Astrocyte (in vitro differentiated cells and primary cell): ENCODE measurements at regions not wholly inside any gene's neighbourhood (a gene's known extent, or its start where the extent isn't known, plus 50 kb on each side); places are given as distances from the start of the nearest gene placed in this dataset.

Experiments used
- DNase-seq: peaks from one replicate; pipeline ENCODE4 v3.0.0-alpha.2; 2010; ENCODE audit warnings: low read depth
- FAIRE-seq: peaks from 2 replicates; lab custom pipeline; 2011; peaks lifted over from hg19 to GRCh38; lab: Jason Lieb, UNC
- H2AFZ ChIP-seq: 2 replicates; pipeline ENCODE4 v1.6.0; 2012; ENCODE audit warnings: low read depth, low read length, inconsistent platforms
- H3K27ac ChIP-seq: 2 replicates; pipeline ENCODE4 v1.5.1; 2011; ENCODE audit warnings: low read depth, low read length, inconsistent platforms
- H3K27me3 ChIP-seq: 2 replicates; pipeline ENCODE4 v1.6.0; 2011; ENCODE audit warnings: low read length, inconsistent platforms; ENCODE audit not compliant: insufficient read depth
- H3K36me3 ChIP-seq: 2 replicates; pipeline ENCODE4 v1.5.1; 2011; ENCODE audit warnings: low read length, inconsistent platforms; ENCODE audit not compliant: insufficient read depth
- H3K4me1 ChIP-seq: 2 replicates; pipeline ENCODE4 v1.5.1; 2011; ENCODE audit warnings: low read length, inconsistent platforms; ENCODE audit not compliant: insufficient read depth
- H3K4me2 ChIP-seq: 2 replicates; pipeline ENCODE4 v1.6.0; 2012; ENCODE audit warnings: low read length, inconsistent platforms
- H3K4me3 ChIP-seq: 2 replicates; pipeline ENCODE4 v1.5.1; 2011; ENCODE audit warnings: low read depth, mild to moderate bottlenecking, low read length, inconsistent platforms; ENCODE audit not compliant: insufficient read depth
- H3K79me2 ChIP-seq: 2 replicates; pipeline ENCODE4 v1.6.0; 2012; ENCODE audit warnings: mild to moderate bottlenecking, low read length, inconsistent platforms; ENCODE audit not compliant: insufficient read depth
- H3K9ac ChIP-seq: 2 replicates; pipeline ENCODE4 v1.6.0; 2012; ENCODE audit warnings: mild to moderate bottlenecking, low read length, inconsistent platforms
- H3K9me3 ChIP-seq: 2 replicates; pipeline ENCODE4 v1.5.1; 2012; ENCODE audit warnings: low read depth, mild to moderate bottlenecking, low read length, inconsistent platforms; ENCODE audit not compliant: insufficient read depth
- H4K20me1 ChIP-seq: 2 replicates; pipeline ENCODE4 v1.6.0; 2012; ENCODE audit warnings: low read length, inconsistent platforms; ENCODE audit not compliant: insufficient read depth
- H3K27ac Mint-ChIP-seq: one replicate; pipeline ENCODE4 v1.8.0; 2021; ENCODE audit warnings: mild to moderate bottlenecking, mixed read lengths; ENCODE audit not compliant: unreplicated experiment
- H3K27me3 Mint-ChIP-seq: one replicate; pipeline ENCODE4 v1.8.0; 2021; ENCODE audit warnings: low read depth, mixed read lengths; ENCODE audit not compliant: unreplicated experiment
- H3K36me3 Mint-ChIP-seq: one replicate; pipeline ENCODE4 v1.8.0; 2021; ENCODE audit warnings: low read depth, mixed read lengths; ENCODE audit not compliant: unreplicated experiment
- H3K4me1 Mint-ChIP-seq: one replicate; pipeline ENCODE4 v1.8.0; 2021; ENCODE audit warnings: low read depth, mixed read lengths; ENCODE audit not compliant: unreplicated experiment
- H3K4me3 Mint-ChIP-seq: one replicate; pipeline ENCODE4 v1.8.0; 2021; ENCODE audit warnings: mild to moderate bottlenecking, moderate library complexity, mixed read lengths; ENCODE audit not compliant: unreplicated experiment
- H3K9me3 Mint-ChIP-seq: one replicate; pipeline ENCODE4 v1.8.0; 2021; ENCODE audit warnings: mild to moderate bottlenecking, mixed read lengths; ENCODE audit not compliant: unreplicated experiment
- CTCF ChIP-seq: IDR thresholded peaks from 2 replicates; pipeline ENCODE4 v1.5.1; 2011; ENCODE audit warnings: low read depth, mild to moderate bottlenecking, inconsistent platforms, low read length, moderate library complexity; ENCODE audit not compliant: insufficient read depth
- EZH2 ChIP-seq: IDR thresholded peaks from 2 replicates; pipeline ENCODE4 v1.6.1; 2012; ENCODE audit warnings: mild to moderate bottlenecking, low read length, inconsistent platforms; ENCODE audit not compliant: insufficient read depth

- Histone ChIP-seq H3K79me2 (no peaks in the 10 kb centered on the region), H2AFZ (peak overlapping the region; percentile 26), H3K9ac (no peak overlapping the region), H3K9me3 (no peaks in the 10 kb centered on the region), H3K4me3 (no peak overlapping the region), H3K4me1 (no peaks in the 10 kb centered on the region), H3K4me2 (no peak overlapping the region), H3K36me3 (no peaks in the 10 kb centered on the region), H3K27me3 (no peaks in the 10 kb centered on the region), H3K27ac (no peak overlapping the region), H4K20me1 (no peaks in the 10 kb centered on the region)
- no peak overlapping the region for H3K4me3 Mint-ChIP-seq
- TF ChIP-seq EZH2 (no peak), CTCF (peak; percentile 22)
- FAIRE-seq (no peak), DNase-seq (peak; percentile 24)
- H3K36me3 Mint-ChIP-seq = no peaks in the 10 kb centered on the region
- H3K27me3 Mint-ChIP-seq = no peaks in the 10 kb centered on the region
- no peaks in the 10 kb centered on the region for H3K9me3 Mint-ChIP-seq
- no peak overlapping the region for H3K27ac Mint-ChIP-seq
- no peaks in the 10 kb centered on the region for H3K4me1 Mint-ChIP-seq
Measured at GRCh38 chr12:78392918-78393317, 471.7 kb upstream of the SYT1 start.

- no peak for TF ChIP-seq CTCF
- no peak for TF ChIP-seq EZH2
- H2AFZ ChIP-seq = no peak overlapping the region
- Mint-ChIP-seq H3K27ac (no peak overlapping the region), H3K36me3 (no peaks in the 10 kb centered on the region), H3K27me3 (no peaks in the 10 kb centered on the region), H3K9me3 (no peaks in the 10 kb centered on the region), H3K4me1 (no peaks in the 10 kb centered on the region), H3K4me3 (no peak overlapping the region)
- no peak overlapping the region for H3K27ac ChIP-seq
- no peak overlapping the region for H3K4me2 ChIP-seq
- no peak overlapping the region for H3K4me3 ChIP-seq
- no peaks in the 10 kb centered on the region for H3K27me3 ChIP-seq
- no peaks in the 10 kb centered on the region for H3K79me2 ChIP-seq
- DNase-seq (no peak), FAIRE-seq (no peak)
- no peak overlapping the region for H3K9ac ChIP-seq
- no peaks in the 10 kb centered on the region for H3K36me3 ChIP-seq
- no peaks in the 10 kb centered on the region for H3K9me3 ChIP-seq
- no peaks in the 10 kb centered on the region for H4K20me1 ChIP-seq
- H3K4me1 ChIP-seq = no peaks in the 10 kb centered on the region
Measured at GRCh38 chr12:78395961-78396360, 468.6 kb upstream of the SYT1 start.

- Histone ChIP-seq H3K27me3 (no peaks in the 10 kb centered on the region), H3K9ac (no peak overlapping the region), H3K4me3 (no peak overlapping the region), H4K20me1 (no peaks in the 10 kb centered on the region), H3K4me2 (no peak overlapping the region), H3K27ac (no peak overlapping the region), H3K9me3 (no peaks in the 10 kb centered on the region), H3K4me1 (no peaks in the 10 kb centered on the region), H3K36me3 (no peaks in the 10 kb centered on the region), H3K79me2 (no peaks in the 10 kb centered on the region), H2AFZ (no peak overlapping the region)
- H3K36me3 Mint-ChIP-seq = no peaks in the 10 kb centered on the region
- no peak for DNase-seq
- no peak for FAIRE-seq
- no peaks in the 10 kb centered on the region for H3K27me3 Mint-ChIP-seq
- peaks cover under 1% of the 10 kb centered on the region for H3K4me1 Mint-ChIP-seq
- H3K27ac Mint-ChIP-seq = no peak overlapping the region
- no peaks in the 10 kb centered on the region for H3K9me3 Mint-ChIP-seq
- no peak for TF ChIP-seq EZH2
- no peak for TF ChIP-seq CTCF
- no peak overlapping the region for H3K4me3 Mint-ChIP-seq
Measured at GRCh38 chr12:78396538-78396937, 468.0 kb upstream of the SYT1 start.
